ENCODE measurements at regions not wholly inside any gene's neighbourhood (a gene's known extent, or its start where the extent isn't known, plus 50 kb on each side); places are given as distances from the start of the nearest gene placed in this dataset.
A peak's percentile ranks its signal among the peaks of the same experiment; 100 is the strongest.

DNA sequence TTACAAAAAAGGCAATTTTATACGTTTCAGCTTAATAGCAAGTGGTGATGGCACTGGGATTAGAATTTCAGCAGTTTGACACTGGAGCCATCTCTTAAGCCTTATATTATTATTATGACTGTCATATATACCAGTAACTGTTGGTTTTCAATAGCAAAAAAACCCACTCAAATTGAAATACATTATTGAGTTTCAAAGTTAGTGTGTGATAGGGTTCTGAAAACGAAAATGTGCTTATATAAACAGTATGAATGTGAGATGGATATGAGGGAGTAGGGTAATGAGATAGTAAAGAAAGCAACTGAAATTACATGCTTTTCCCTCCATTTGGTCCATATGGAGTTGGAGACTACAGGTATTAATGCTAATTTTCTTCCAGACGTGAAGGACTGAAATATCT, 68.6 kb upstream of the ACTBL2 start:
- no peak overlapping the region for H3K27ac ChIP-seq
- no peak for DNase-seq
- WGBS, 5 donors, result 63 to 88% (median 79%) methylated on average over 3 of the region's 3 CpGs
- TF ChIP-seq POLR2A (IDR thresholded peaks at IDR 0.05) (no peak), POLR2AphosphoS5 (IDR thresholded peaks at IDR 0.05) (no peak)
- TF ChIP-seq, protein P1, sequence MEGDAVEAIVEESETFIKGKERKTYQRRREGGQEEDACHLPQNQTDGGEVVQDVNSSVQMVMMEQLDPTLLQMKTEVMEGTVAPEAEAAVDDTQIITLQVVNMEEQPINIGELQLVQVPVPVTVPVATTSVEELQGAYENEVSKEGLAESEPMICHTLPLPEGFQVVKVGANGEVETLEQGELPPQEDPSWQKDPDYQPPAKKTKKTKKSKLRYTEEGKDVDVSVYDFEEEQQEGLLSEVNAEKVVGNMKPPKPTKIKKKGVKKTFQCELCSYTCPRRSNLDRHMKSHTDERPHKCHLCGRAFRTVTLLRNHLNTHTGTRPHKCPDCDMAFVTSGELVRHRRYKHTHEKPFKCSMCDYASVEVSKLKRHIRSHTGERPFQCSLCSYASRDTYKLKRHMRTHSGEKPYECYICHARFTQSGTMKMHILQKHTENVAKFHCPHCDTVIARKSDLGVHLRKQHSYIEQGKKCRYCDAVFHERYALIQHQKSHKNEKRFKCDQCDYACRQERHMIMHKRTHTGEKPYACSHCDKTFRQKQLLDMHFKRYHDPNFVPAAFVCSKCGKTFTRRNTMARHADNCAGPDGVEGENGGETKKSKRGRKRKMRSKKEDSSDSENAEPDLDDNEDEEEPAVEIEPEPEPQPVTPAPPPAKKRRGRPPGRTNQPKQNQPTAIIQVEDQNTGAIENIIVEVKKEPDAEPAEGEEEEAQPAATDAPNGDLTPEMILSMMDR (IDR thresholded peaks at IDR 0.05 in 8 of 11, conservative IDR thresholded peaks at IDR 0.05 in 3 of 11), result no peak
- no peaks in the 10 kb centered on the region for H3K27me3 ChIP-seq (replicated peaks in 1 of 7)
- no peaks in the 10 kb centered on the region for H3K4me1 ChIP-seq
- intact Hi-C loops (cut with DNase I; ENCODE audit: low total_unique reads), result no loop called here
- no peak overlapping the region for H3K4me3 ChIP-seq
- peaks cover 0 to 4% (median 0%) of the 10 kb centered on the region in 8 donors for H3K9me3 ChIP-seq
- H3K36me3 ChIP-seq, result no peaks in the 10 kb centered on the region

DNA sequence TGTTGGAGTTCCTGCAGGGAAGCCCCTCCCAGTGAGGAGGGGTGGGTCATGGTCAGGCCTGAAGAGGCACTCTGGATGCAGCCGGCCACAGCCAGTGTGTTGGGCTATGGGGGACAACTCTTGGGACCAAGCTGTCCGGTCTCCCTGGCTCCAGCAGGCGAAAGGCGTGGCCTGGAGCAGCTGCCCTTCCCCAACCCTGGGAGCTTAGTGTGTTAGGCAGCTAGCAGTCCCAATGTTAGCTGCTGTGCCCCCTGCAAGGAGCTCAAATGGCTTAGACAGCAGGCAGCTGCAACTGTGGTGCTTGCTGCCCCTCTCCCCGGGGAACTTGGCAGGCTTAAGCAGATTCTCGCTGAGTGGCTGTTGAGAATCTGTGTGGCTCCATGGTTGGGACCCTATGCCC, 67.5 kb upstream of the ACTBL2 start:
- no peaks in the 10 kb centered on the region for H3K36me3 ChIP-seq
- H3K27me3 ChIP-seq (replicated peaks in 1 of 7), result no peaks in the 10 kb centered on the region
- no peak overlapping the region for H3K27ac ChIP-seq
- WGBS, 5 donors, result 84 to 93% (median 88%) methylated on average over 2 to 6 of the region's 6 CpGs
- peaks cover 0 to 4% (median 0%) of the 10 kb centered on the region in 8 donors for H3K9me3 ChIP-seq
- peak; percentile 66 for DNase-seq
- TF ChIP-seq POLR2A (IDR thresholded peaks at IDR 0.05) (no peak), POLR2AphosphoS5 (IDR thresholded peaks at IDR 0.05) (no peak)
- TF ChIP-seq, protein P1 (IDR thresholded peaks at IDR 0.05 in 8 of 11, conservative IDR thresholded peaks at IDR 0.05 in 3 of 11), result no peak
- H3K4me3 ChIP-seq, result no peak overlapping the region
- intact Hi-C loops (cut with DNase I; ENCODE audit: low total_unique reads), result no loop called here
- H3K4me1 ChIP-seq, result no peaks in the 10 kb centered on the region

DNA sequence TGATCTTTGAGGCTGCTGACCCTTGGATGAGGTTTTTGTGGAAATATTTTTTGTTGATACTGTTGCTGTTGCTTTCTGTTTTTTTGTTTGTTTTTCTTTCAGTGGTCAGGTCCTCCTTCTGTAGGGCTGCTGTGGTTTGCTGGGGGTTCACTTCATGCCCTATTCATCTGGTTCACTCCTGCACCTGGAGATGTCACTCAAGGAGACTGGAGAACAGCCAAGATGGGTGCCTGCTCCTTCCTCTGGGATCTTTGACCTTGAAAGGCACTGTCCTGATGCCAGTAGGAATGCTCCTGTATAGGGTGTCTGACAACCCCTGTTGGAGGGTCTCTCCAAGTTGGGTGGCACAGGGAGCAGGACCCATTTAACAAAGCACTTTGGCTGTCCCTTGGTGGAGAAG, 67.0 kb upstream of the ACTBL2 start:
- H3K36me3 ChIP-seq, result no peaks in the 10 kb centered on the region
- TF ChIP-seq POLR2A (IDR thresholded peaks at IDR 0.05) (no peak), POLR2AphosphoS5 (IDR thresholded peaks at IDR 0.05) (no peak)
- TF ChIP-seq, protein P1 (IDR thresholded peaks at IDR 0.05 in 8 of 11, conservative IDR thresholded peaks at IDR 0.05 in 3 of 11), result no peak
- intact Hi-C loops (cut with DNase I; ENCODE audit: low total_unique reads), result no loop called here
- no peaks in the 10 kb centered on the region for H3K27me3 ChIP-seq (replicated peaks in 1 of 7)
- H3K4me1 ChIP-seq, result no peaks in the 10 kb centered on the region
- no peak overlapping the region for H3K27ac ChIP-seq
- no peaks in the 10 kb centered on the region for H3K9me3 ChIP-seq
- no peak for DNase-seq
- H3K4me3 ChIP-seq, result no peak overlapping the region

DNA sequence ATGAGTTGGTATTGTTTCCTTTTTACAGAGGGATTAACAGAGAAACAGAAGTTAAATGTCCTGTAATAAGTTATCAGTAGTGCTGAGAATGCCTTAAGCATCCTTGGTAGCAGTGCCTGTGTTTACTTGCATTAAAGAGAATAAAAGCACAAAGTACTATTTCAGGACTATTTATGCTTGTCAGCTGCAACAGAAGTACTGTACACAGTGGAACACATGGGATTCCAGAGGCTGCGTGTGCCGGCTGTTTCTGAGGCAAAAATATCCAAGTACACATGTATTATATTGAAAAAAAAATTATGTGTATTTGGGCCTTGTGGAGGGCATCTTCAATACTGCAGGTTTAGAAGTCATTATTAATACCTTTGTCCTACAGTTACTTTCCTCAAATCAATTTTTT, 58.2 kb upstream of the ACTBL2 start:
- no peaks in the 10 kb centered on the region for H3K36me3 ChIP-seq
- H3K4me3 ChIP-seq, result no peak overlapping the region
- 91 to 100% (median 94%) methylated on average over 2 of the region's 2 CpGs for whole genome bisulfite sequencing, 5 donors
- TF ChIP-seq POLR2AphosphoS5 (IDR thresholded peaks at IDR 0.05) (no peak), POLR2A (IDR thresholded peaks at IDR 0.05) (no peak)
- TF ChIP-seq, protein P1 (IDR thresholded peaks at IDR 0.05 in 8 of 11, conservative IDR thresholded peaks at IDR 0.05 in 3 of 11), result no peak
- no peaks in the 10 kb centered on the region for H3K27me3 ChIP-seq (replicated peaks in 1 of 7)
- H3K4me1 ChIP-seq, result no peaks in the 10 kb centered on the region
- DNase-seq, result no peak
- H3K27ac ChIP-seq, result no peak overlapping the region
- intact Hi-C loops (cut with DNase I; ENCODE audit: low total_unique reads), result no loop called here
- H3K9me3 ChIP-seq, result no peaks in the 10 kb centered on the region

All from spleen (tissue), 11 donors.